ENCODE measurements at regions not wholly inside any gene's neighbourhood (a gene's known extent, or its start where the extent isn't known, plus 50 kb on each side); places are given as distances from the start of the nearest gene placed in this dataset.

- H3K9ac ChIP-seq (ENCODE audit: low read depth in 1 of 2, low read length in 2 of 2): no peak overlapping the region
- no peaks in the 10 kb centered on the region for H3K27me3 ChIP-seq (ENCODE audit: control insufficient read depth in 4 of 4, insufficient read depth in 4 of 4, low read length in 3 of 4)
- H3K9me3 ChIP-seq (ENCODE audit: control insufficient read depth in 4 of 4, low read length in 3 of 4): no peaks in the 10 kb centered on the region
- TF ChIP-seq YY1 (IDR thresholded peaks at IDR 0.05) (no peak), ZBTB33 (IDR thresholded peaks at IDR 0.05) (no peak)
- DNase-seq (ENCODE audit: low spot score): no peak
- H3K36me3 ChIP-seq (ENCODE audit: control insufficient read depth in 4 of 4, insufficient read depth in 3 of 4, low read depth in 1 of 4, low read length in 3 of 4): no peaks in the 10 kb centered on the region
- 64% methylated on average over 1 of the region's 1 CpG for WGBS
- H3K4me3 ChIP-seq (ENCODE audit: low read depth in 1 of 3, low read length in 3 of 3): no peak overlapping the region
- no peak overlapping the region for H3K27ac ChIP-seq (ENCODE audit: low read depth in 1 of 2, low read length in 2 of 2)
- H3K4me1 ChIP-seq (ENCODE audit: control insufficient read depth in 4 of 4, insufficient read depth in 4 of 4, low read length in 3 of 4): no peaks in the 10 kb centered on the region
Observed at GRCh38 chr6:94127716-94128115, 708.4 kb upstream of the EPHA7 start.

GRCh38 chr6:94124333-94124732 is 705.0 kb upstream of the EPHA7 start:
- 70% methylated on average over 1 of the region's 1 CpG for WGBS
- H3K9me3 ChIP-seq (ENCODE audit: control insufficient read depth in 4 of 4, low read length in 3 of 4): no peaks in the 10 kb centered on the region

More at GRCh38 chr6:94124333-94124732, 705.0 kb upstream of the EPHA7 start:
- H3K9ac ChIP-seq (ENCODE audit: low read depth in 1 of 2, low read length in 2 of 2): no peak overlapping the region
- no peak for TF ChIP-seq YY1 (IDR thresholded peaks at IDR 0.05)
- TF ChIP-seq CTCF (IDR thresholded peaks at IDR 0.05; ENCODE audit: low read depth, low read length, missing input control): no peak
- TF ChIP-seq HNF4G (IDR thresholded peaks at IDR 0.05): no peak
- TF ChIP-seq RXRA (IDR thresholded peaks at IDR 0.05): no peak
- TF ChIP-seq RAD21 (IDR thresholded peaks at IDR 0.05): no peak
- no peak for TF ChIP-seq MAX (IDR thresholded peaks at IDR 0.05)
- no peak for TF ChIP-seq HNF4A (conservative IDR thresholded peaks at IDR 0.05)
- TF ChIP-seq JUND (IDR thresholded peaks at IDR 0.05): no peak
- TF ChIP-seq GABPA (IDR thresholded peaks at IDR 0.05 in 1 of 2, conservative IDR thresholded peaks at IDR 0.05 in 1 of 2): no peak
- no peak for TF ChIP-seq FOXA1 (IDR thresholded peaks at IDR 0.05)
- TF ChIP-seq REST (IDR thresholded peaks at IDR 0.05): no peak
- TF ChIP-seq TAF1 (conservative IDR thresholded peaks at IDR 0.05): no peak
- no peak overlapping the region for H3K27ac ChIP-seq (ENCODE audit: low read depth in 1 of 2, low read length in 2 of 2)
- peaks cover 0 to under 1% (median 0%) of the 10 kb centered on the region in 4 donors for H3K27me3 ChIP-seq (ENCODE audit: control insufficient read depth in 4 of 4, insufficient read depth in 4 of 4, low read length in 3 of 4)
- no peaks in the 10 kb centered on the region for H3K36me3 ChIP-seq (ENCODE audit: control insufficient read depth in 4 of 4, insufficient read depth in 3 of 4, low read depth in 1 of 4, low read length in 3 of 4)
- H3K4me3 ChIP-seq (ENCODE audit: low read depth in 1 of 3, low read length in 3 of 3): no peak overlapping the region
- H3K4me1 ChIP-seq (ENCODE audit: control insufficient read depth in 4 of 4, insufficient read depth in 4 of 4, low read length in 3 of 4): no peaks in the 10 kb centered on the region
- DNase-seq (ENCODE audit: low spot score): no peak
